ENCODE measurements at regions not wholly inside any gene's neighbourhood (a gene's known extent, or its start where the extent isn't known, plus 50 kb on each side); places are given as distances from the start of the nearest gene placed in this dataset.

GRCh38 chr4:60250657-60251056, 949.5 kb upstream of the ADGRL3 start:
- no peak for TF ChIP-seq SIN3A (IDR thresholded peaks at IDR 0.05; ENCODE audit: borderline replicate concordance, insufficient read depth, low read length)
- no peak for TF ChIP-seq POLR2AphosphoS5 (IDR thresholded peaks at IDR 0.05; ENCODE audit: low read depth, low read length)
- TF ChIP-seq, protein P1, sequence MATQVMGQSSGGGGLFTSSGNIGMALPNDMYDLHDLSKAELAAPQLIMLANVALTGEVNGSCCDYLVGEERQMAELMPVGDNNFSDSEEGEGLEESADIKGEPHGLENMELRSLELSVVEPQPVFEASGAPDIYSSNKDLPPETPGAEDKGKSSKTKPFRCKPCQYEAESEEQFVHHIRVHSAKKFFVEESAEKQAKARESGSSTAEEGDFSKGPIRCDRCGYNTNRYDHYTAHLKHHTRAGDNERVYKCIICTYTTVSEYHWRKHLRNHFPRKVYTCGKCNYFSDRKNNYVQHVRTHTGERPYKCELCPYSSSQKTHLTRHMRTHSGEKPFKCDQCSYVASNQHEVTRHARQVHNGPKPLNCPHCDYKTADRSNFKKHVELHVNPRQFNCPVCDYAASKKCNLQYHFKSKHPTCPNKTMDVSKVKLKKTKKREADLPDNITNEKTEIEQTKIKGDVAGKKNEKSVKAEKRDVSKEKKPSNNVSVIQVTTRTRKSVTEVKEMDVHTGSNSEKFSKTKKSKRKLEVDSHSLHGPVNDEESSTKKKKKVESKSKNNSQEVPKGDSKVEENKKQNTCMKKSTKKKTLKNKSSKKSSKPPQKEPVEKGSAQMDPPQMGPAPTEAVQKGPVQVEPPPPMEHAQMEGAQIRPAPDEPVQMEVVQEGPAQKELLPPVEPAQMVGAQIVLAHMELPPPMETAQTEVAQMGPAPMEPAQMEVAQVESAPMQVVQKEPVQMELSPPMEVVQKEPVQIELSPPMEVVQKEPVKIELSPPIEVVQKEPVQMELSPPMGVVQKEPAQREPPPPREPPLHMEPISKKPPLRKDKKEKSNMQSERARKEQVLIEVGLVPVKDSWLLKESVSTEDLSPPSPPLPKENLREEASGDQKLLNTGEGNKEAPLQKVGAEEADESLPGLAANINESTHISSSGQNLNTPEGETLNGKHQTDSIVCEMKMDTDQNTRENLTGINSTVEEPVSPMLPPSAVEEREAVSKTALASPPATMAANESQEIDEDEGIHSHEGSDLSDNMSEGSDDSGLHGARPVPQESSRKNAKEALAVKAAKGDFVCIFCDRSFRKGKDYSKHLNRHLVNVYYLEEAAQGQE (IDR thresholded peaks at IDR 0.05; ENCODE audit: insufficient read depth in 1 of 2, low read depth in 2 of 2, low read length in 2 of 2): no peak
- TF ChIP-seq FOXP2 (optimal IDR thresholded peaks at IDR 0.05; ENCODE audit: borderline replicate concordance, extremely low read depth, extremely low read length, insufficient read depth): no peak
- no peak for TF ChIP-seq TAF1 (IDR thresholded peaks at IDR 0.05; ENCODE audit: borderline replicate concordance, insufficient read depth, low read length)

DNA sequence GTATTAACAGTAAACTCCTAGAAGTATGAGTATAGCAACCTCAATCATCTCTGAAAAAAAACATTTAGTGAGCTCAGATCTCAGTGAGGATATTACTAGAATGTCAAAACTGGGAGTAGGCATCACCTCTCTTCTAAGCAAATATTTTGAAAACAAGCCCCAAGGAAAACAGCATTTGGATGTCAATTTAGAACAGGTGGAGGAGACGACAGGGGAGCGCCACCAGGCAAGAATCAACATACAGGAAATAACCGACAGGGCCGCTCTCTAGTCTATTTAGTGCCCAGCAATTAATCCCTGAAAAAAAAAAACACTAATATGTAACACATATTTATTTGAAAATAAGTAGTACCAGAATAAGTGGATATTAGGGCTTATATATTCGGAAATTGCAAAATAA, 940.3 kb upstream of the ADGRL3 start:
- TF ChIP-seq FOXP2 (optimal IDR thresholded peaks at IDR 0.05; ENCODE audit: borderline replicate concordance, extremely low read depth, extremely low read length, insufficient read depth): no peak
- no peak for TF ChIP-seq SIN3A (IDR thresholded peaks at IDR 0.05; ENCODE audit: borderline replicate concordance, insufficient read depth, low read length)
- no peak for TF ChIP-seq POLR2AphosphoS5 (IDR thresholded peaks at IDR 0.05; ENCODE audit: low read depth, low read length)
- no peak for TF ChIP-seq TAF1 (IDR thresholded peaks at IDR 0.05; ENCODE audit: borderline replicate concordance, insufficient read depth, low read length)
- TF ChIP-seq, protein P1 (IDR thresholded peaks at IDR 0.05; ENCODE audit: insufficient read depth in 1 of 2, low read depth in 2 of 2, low read length in 2 of 2): no peak

GRCh38 chr4:60266505-60266904, 933.6 kb upstream of the ADGRL3 start:
- no peak for TF ChIP-seq SIN3A (IDR thresholded peaks at IDR 0.05; ENCODE audit: borderline replicate concordance, insufficient read depth, low read length)
- TF ChIP-seq, protein P1 (IDR thresholded peaks at IDR 0.05; ENCODE audit: insufficient read depth in 1 of 2, low read depth in 2 of 2, low read length in 2 of 2): no peak
- no peak for TF ChIP-seq TAF1 (IDR thresholded peaks at IDR 0.05; ENCODE audit: borderline replicate concordance, insufficient read depth, low read length)
- no peak for TF ChIP-seq POLR2AphosphoS5 (IDR thresholded peaks at IDR 0.05; ENCODE audit: low read depth, low read length)
- no peak for TF ChIP-seq FOXP2 (optimal IDR thresholded peaks at IDR 0.05; ENCODE audit: borderline replicate concordance, extremely low read depth, extremely low read length, insufficient read depth)

DNA sequence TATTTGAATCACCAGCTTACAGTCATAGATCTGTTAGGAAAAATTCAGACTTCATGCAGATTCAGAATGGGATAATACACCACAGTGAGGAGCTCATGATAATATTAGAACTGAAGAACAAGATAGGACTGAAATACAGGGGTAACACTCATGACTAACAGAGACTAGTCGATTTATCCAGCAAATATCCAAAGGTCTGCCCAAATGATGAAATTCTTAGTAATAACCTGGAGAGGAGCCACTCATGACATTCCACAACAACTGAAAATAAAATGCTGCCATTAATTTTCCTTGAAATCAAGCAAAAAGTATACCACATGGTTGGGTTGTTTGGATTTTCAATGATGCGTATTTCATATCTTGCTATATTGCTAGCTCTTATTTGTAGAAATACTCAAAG, 903.7 kb upstream of the ADGRL3 start:
- TF ChIP-seq, protein P1 (IDR thresholded peaks at IDR 0.05; ENCODE audit: insufficient read depth in 1 of 2, low read depth in 2 of 2, low read length in 2 of 2): no peak
- TF ChIP-seq POLR2AphosphoS5 (IDR thresholded peaks at IDR 0.05; ENCODE audit: low read depth, low read length) (no peak), TAF1 (IDR thresholded peaks at IDR 0.05; ENCODE audit: borderline replicate concordance, insufficient read depth, low read length) (no peak), SIN3A (IDR thresholded peaks at IDR 0.05; ENCODE audit: borderline replicate concordance, insufficient read depth, low read length) (no peak), FOXP2 (optimal IDR thresholded peaks at IDR 0.05; ENCODE audit: borderline replicate concordance, extremely low read depth, extremely low read length, insufficient read depth) (no peak)

Data from PFSK-1 (cell line).